ENCODE measurements at regions not wholly inside any gene's neighbourhood (a gene's known extent, or its start where the extent isn't known, plus 50 kb on each side); places are given as distances from the start of the nearest gene placed in this dataset.
"Not testable (repeated sequence)": the region's sequence is repeated elsewhere in the genome, so short reads cannot be mapped to it uniquely, and the experiment has no call there.

DNA sequence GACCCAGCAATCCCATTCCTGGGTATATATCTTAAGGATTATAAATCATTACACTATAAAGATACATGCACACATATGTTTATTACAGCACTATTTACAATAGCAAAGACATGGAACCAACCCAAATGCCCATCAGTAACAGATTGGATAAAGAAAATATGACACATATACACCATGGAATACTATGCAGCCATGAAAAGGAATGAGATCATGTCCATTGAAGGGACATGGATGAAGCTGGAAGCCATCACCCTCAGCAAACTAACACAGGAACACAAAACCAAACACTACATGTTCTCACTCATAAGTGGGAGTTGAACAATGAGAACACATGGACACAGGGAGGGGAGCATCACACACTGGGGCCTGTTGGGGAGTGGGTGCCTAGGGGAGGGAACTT, 694.5 kb downstream of the CBLN4 start:
- TF ChIP-seq, protein P1, sequence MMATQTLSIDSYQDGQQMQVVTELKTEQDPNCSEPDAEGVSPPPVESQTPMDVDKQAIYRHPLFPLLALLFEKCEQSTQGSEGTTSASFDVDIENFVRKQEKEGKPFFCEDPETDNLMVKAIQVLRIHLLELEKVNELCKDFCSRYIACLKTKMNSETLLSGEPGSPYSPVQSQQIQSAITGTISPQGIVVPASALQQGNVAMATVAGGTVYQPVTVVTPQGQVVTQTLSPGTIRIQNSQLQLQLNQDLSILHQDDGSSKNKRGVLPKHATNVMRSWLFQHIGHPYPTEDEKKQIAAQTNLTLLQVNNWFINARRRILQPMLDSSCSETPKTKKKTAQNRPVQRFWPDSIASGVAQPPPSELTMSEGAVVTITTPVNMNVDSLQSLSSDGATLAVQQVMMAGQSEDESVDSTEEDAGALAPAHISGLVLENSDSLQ (IDR thresholded peaks at IDR 0.05), result not testable (repeated sequence)
- TF ChIP-seq HDGF (IDR thresholded peaks at IDR 0.05; ENCODE audit: borderline replicate concordance); NFRKB (IDR thresholded peaks at IDR 0.05); FOXM1 (IDR thresholded peaks at IDR 0.05; ENCODE audit: borderline replicate concordance); SUZ12 (IDR thresholded peaks at IDR 0.05); BHLHE40 (IDR thresholded peaks at IDR 0.05; ENCODE audit: borderline replicate concordance); ELF4 (IDR thresholded peaks at IDR 0.05); CTBP1 (IDR thresholded peaks at IDR 0.05; ENCODE audit: borderline replicate concordance): not testable (repeated sequence)
